K562 (cell line): ENCODE measurements at regions not wholly inside any gene's neighbourhood (a gene's known extent, or its start where the extent isn't known, plus 50 kb on each side); places are given as distances from the start of the nearest gene placed in this dataset.

Source experiments
- BRD4 ChIP-seq: fragments of 200-600 bp; sonication (generic); IDR thresholded peaks from 2 replicates; pipeline ENCODE4 v1.6.1; 2017; ENCODE audit warnings: inconsistent platforms
- CBX1 ChIP-seq: sonication (generic); IDR thresholded peaks from 2 replicates; pipeline ENCODE4 v1.6.1; 2016; ENCODE audit warnings: antibody characterized with exemption, low read depth, mild to moderate bottlenecking
- CC2D1A ChIP-seq: fragments of 450-650 bp; IDR thresholded peaks from 2 replicates; pipeline ENCODE4 v1.6.1; 2017; ENCODE audit warnings: mild to moderate bottlenecking
- CCAR2 ChIP-seq: fragments of 200-400 bp; formaldehyde crosslinking; IDR thresholded peaks from 2 replicates; pipeline ENCODE4 v1.6.1; 2017; ENCODE audit warnings: mild to moderate bottlenecking, low read depth, low read length
- CEBPG ChIP-seq, 3 experiments: fragments of 200-800 bp in 1 of 3; sonication (Bioruptor generic) in 1 of 3; sonication (generic) in 1 of 3; formaldehyde crosslinking in 1 of 3; IDR thresholded peaks in 2 of 3; conservative IDR thresholded peaks in 1 of 3; 2 replicates each; pipeline versions ENCODE4 v1.6.1 to v1.8.0; 2016 to 2022; ENCODE audit warnings: missing compliant biosample characterization in 2 of 3, missing genetic modification characterization in 2 of 3, mild to moderate bottlenecking in 1 of 3, missing genetic modification reagents in 1 of 3
- CHCHD3 ChIP-seq: fragments of 250-450 bp; sonication (Bioruptor Pico); IDR thresholded peaks from 2 replicates; pipeline ENCODE4 v2.1.2; 2022; ENCODE audit warnings: mild to moderate bottlenecking
- CREM ChIP-seq: IDR thresholded peaks from 2 replicates; pipeline ENCODE4 v1.6.1; 2014; ENCODE audit warnings: antibody characterized with exemption, low read depth
- ELF4 ChIP-seq: fragments of 450-650 bp; formaldehyde crosslinking; IDR thresholded peaks from 2 replicates; pipeline ENCODE4 v1.4.0; 2022; ENCODE audit warnings: missing genetic modification characterization
- EP400 ChIP-seq: fragments of 450-650 bp; IDR thresholded peaks from 2 replicates; pipeline ENCODE4 v1.6.1; 2017; ENCODE audit warnings: antibody characterized with exemption, mild to moderate bottlenecking, moderate library complexity
- ETV5 ChIP-seq: sonication (generic); formaldehyde crosslinking; IDR thresholded peaks from 2 replicates; pipeline ENCODE4 v1.4.0; 2020; ENCODE audit warnings: low read depth, mild to moderate bottlenecking, missing genetic modification reagents
- FOSL1 ChIP-seq: fragments of 200-800 bp; sonication (Bioruptor generic); conservative IDR thresholded peaks from 2 replicates; pipeline ENCODE4 v1.6.1; 2016; ENCODE audit warnings: missing genetic modification characterization, missing compliant biosample characterization
- GTF2F1 ChIP-seq: IDR thresholded peaks from 2 replicates; pipeline ENCODE4 v1.6.1; 2011; ENCODE audit warnings: low read depth, low read length, improper control_type of control experiment
- HNRNPLL ChIP-seq: fragments of 200-400 bp; formaldehyde crosslinking; IDR thresholded peaks from 2 replicates; pipeline ENCODE4 v1.6.1; 2017; ENCODE audit warnings: low read length, low read depth, mild to moderate bottlenecking; ENCODE audit not compliant: poor library complexity, severe bottlenecking
- MAZ ChIP-seq, 2 experiments: fragments of 450-650 bp in 1 of 2; sonication (generic) in 1 of 2; formaldehyde crosslinking; IDR thresholded peaks in 1 of 2; conservative IDR thresholded peaks in 1 of 2; 2 replicates each; pipeline versions ENCODE4 v1.4.0 to v1.5.0; 2020; ENCODE audit warnings: mild to moderate bottlenecking in 1 of 2, missing genetic modification reagents in 1 of 2
- MITF ChIP-seq: IDR thresholded peaks from 2 replicates; pipeline ENCODE4 v1.6.1; 2014; ENCODE audit warnings: antibody characterized with exemption
- MLLT1 ChIP-seq, 2 experiments: fragments of 450-650 bp; IDR thresholded peaks; 2 replicates each; pipeline ENCODE4 v1.6.1; 2016
- NFE2L1 ChIP-seq: fragments of 450-650 bp; IDR thresholded peaks from 2 replicates; pipeline ENCODE4 v1.6.1; 2016; ENCODE audit warnings: missing genetic modification characterization, low read depth, mild to moderate bottlenecking, missing compliant biosample characterization, moderate library complexity, borderline replicate concordance
- NRF1 ChIP-seq, 2 experiments: fragments of 450-650 bp; IDR thresholded peaks in 1 of 2; conservative IDR thresholded peaks in 1 of 2; 2 replicates each; pipeline ENCODE4 v1.6.1; 2014; ENCODE audit warnings: mild to moderate bottlenecking in 2 of 2
- POLR2A ChIP-seq: fragments of 450-650 bp; conservative IDR thresholded peaks from 2 replicates; pipeline ENCODE4 v1.6.1; 2016
- PYGO2 ChIP-seq: fragments of 450-650 bp; IDR thresholded peaks from 2 replicates; pipeline ENCODE4 v1.6.1; 2016; ENCODE audit warnings: mild to moderate bottlenecking, missing genetic modification characterization, moderate library complexity, missing compliant biosample characterization
- SAFB ChIP-seq: fragments of 200-400 bp; formaldehyde crosslinking; IDR thresholded peaks from 2 replicates; pipeline ENCODE4 v1.6.1; 2017; ENCODE audit warnings: low read depth, low read length, borderline replicate concordance
- SOX6 ChIP-seq: fragments of 450-650 bp; IDR thresholded peaks from 2 replicates; pipeline ENCODE4 v1.6.1; 2014; ENCODE audit warnings: mild to moderate bottlenecking
- TEAD2 ChIP-seq: fragments of 450-650 bp; IDR thresholded peaks from 2 replicates; pipeline ENCODE4 v1.6.1; 2016; ENCODE audit warnings: missing genetic modification characterization, control low read depth, missing compliant biosample characterization
- ZBTB12 ChIP-seq: fragments of 250-450 bp; sonication (Bioruptor Pico); IDR thresholded peaks from 2 replicates; pipeline ENCODE4 v1.4.0; 2020
- ZNF644 ChIP-seq: fragments of 200-800 bp; sonication (Bioruptor generic); IDR thresholded peaks from 2 replicates; pipeline ENCODE4 v1.6.1; 2016; ENCODE audit warnings: low read depth, missing genetic modification characterization, missing compliant biosample characterization

- TF ChIP-seq CEBPG (CRISPR knock-in tag; IDR thresholded peaks at IDR 0.05): no peak
- TF ChIP-seq CEBPG (tag; conservative IDR thresholded peaks at IDR 0.05 in 1 of 2, IDR thresholded peaks at IDR 0.05 in 1 of 2): 0 out of 4 replicates have a peak, but pooled peaks of 1 of the 2 experiments have one; percentile 5
- TF ChIP-seq POLR2A: peak; percentile 85
- TF ChIP-seq PYGO2 (tag): peak; percentile 7; the same call in 1 of the 2 replicates
- no peak for TF ChIP-seq CCAR2
- no peak for TF ChIP-seq TEAD2 (tag)
- TF ChIP-seq CREM: peak; percentile 73
- TF ChIP-seq GTF2F1: 0 out of 2 replicates have a peak, but pooled peaks have one; percentile 26
- peak; percentile 60 to 66; a peak in 2 of 4 replicates for TF ChIP-seq MAZ (CRISPR knock-in tag; conservative IDR thresholded peaks at IDR 0.05 in 1 of 2, IDR thresholded peaks at IDR 0.05 in 1 of 2)
- TF ChIP-seq NRF1 (conservative IDR thresholded peaks at IDR 0.05 in 1 of 2, IDR thresholded peaks at IDR 0.05 in 1 of 2): 0 out of 4 replicates have a peak, but pooled peaks of 1 of the 2 experiments have one; percentile 19
- peak; percentile 41; the same call in 1 of the 2 replicates for TF ChIP-seq NFE2L1 (tag)
- TF ChIP-seq SAFB: no peak
- peak; percentile 66; the same call in 1 of the 2 replicates for TF ChIP-seq MITF
- peak; percentile 81; the same call in 1 of the 2 replicates for TF ChIP-seq ELF4 (CRISPR knock-in tag)
- peak; percentile 76 for TF ChIP-seq EP400
- TF ChIP-seq CC2D1A: 0 out of 2 replicates have a peak, but pooled peaks have one; percentile 9
- TF ChIP-seq FOSL1 (tag): peak; percentile 99
- TF ChIP-seq SOX6: peak; percentile 61
- TF ChIP-seq ETV5 (CRISPR knock-in tag): peak; percentile 95
- peak; percentile 91; the same call in 1 of the 2 replicates for TF ChIP-seq ZNF644 (tag)
- TF ChIP-seq CBX1: peak; percentile 24; the same call in 1 of the 2 replicates
- peak; percentile 31; the same call in 1 of the 2 replicates for TF ChIP-seq ZBTB12 (CRISPR knock-in tag)
- TF ChIP-seq HNRNPLL: no peak
- TF ChIP-seq MLLT1 (IDR thresholded peaks at IDR 0.05): 0 out of 4 replicates have a peak, but pooled peaks have one; percentile 13 to 36
- no peak for TF ChIP-seq BRD4
- TF ChIP-seq CHCHD3: peak; percentile 52; the same call in 1 of the 2 replicates
These were observed 72.8 kb downstream of the CD2 start (continued) for GRCh38 chr1:116826818-116827606.
